Activated CD4-positive, alpha-beta T cell treated with anti-CD3 and anti-CD28 coated beads for 36 hours (primary cell): ENCODE measurements at regions not wholly inside any gene's neighbourhood (a gene's known extent, or its start where the extent isn't known, plus 50 kb on each side); places are given as distances from the start of the nearest gene placed in this dataset.

Experiments
- ATAC-seq: fragments of 200-7000 bp; cut with Tn5 transposase; one replicate; pipeline ENCODE4 v1.10.0; 2021; ENCODE audit warnings: mild to moderate bottlenecking, moderate library complexity
- CTCF ChIA-PET: fragments of 350-600 bp; sonication (Branson Sonifier 250); formaldehyde crosslinking; loops from one replicate; lab custom pipeline; 2021; ENCODE audit warnings: antibody characterized with exemption; lab: Charles Lee
- POLR2A ChIA-PET: fragments of 350-600 bp; sonication (Branson Sonifier 250); formaldehyde crosslinking; loops from one replicate; lab custom pipeline; 2021; ENCODE audit warnings: antibody characterized with exemption, inconsistent platforms; lab: Charles Lee
- DNase-seq: peaks from one replicate; pipeline ENCODE4 v3.0.0-alpha.2; 2020
- H3K27ac Mint-ChIP-seq: one replicate; pipeline ENCODE4 v1.8.0; 2021; ENCODE audit warnings: mixed read lengths
- H3K27me3 Mint-ChIP-seq: one replicate; pipeline ENCODE4 v1.8.0; 2021; ENCODE audit warnings: mixed read lengths
- H3K36me3 Mint-ChIP-seq: one replicate; pipeline ENCODE4 v1.8.0; 2021; ENCODE audit warnings: low read depth, mixed read lengths
- H3K4me1 Mint-ChIP-seq: one replicate; pipeline ENCODE4 v1.8.0; 2021; ENCODE audit warnings: mixed read lengths
- H3K4me3 Mint-ChIP-seq: one replicate; pipeline ENCODE4 v1.8.0; 2021; ENCODE audit warnings: mild to moderate bottlenecking, moderate library complexity, mixed read lengths
- H3K9me3 Mint-ChIP-seq: one replicate; pipeline ENCODE4 v1.8.0; 2021; ENCODE audit warnings: low read depth, mixed read lengths
- intact Hi-C, 2 experiments: fragments of 100-400 bp; cut with DNase I in 1 of 2; cut with micrococcal nuclease in 1 of 2; formaldehyde crosslinking; loops; one replicate each; pipeline versions ENCODE4 v1.14.2 to v1.15.1; 2022 to 2024; cut with DNase I, micrococcal nuclease

DNA sequence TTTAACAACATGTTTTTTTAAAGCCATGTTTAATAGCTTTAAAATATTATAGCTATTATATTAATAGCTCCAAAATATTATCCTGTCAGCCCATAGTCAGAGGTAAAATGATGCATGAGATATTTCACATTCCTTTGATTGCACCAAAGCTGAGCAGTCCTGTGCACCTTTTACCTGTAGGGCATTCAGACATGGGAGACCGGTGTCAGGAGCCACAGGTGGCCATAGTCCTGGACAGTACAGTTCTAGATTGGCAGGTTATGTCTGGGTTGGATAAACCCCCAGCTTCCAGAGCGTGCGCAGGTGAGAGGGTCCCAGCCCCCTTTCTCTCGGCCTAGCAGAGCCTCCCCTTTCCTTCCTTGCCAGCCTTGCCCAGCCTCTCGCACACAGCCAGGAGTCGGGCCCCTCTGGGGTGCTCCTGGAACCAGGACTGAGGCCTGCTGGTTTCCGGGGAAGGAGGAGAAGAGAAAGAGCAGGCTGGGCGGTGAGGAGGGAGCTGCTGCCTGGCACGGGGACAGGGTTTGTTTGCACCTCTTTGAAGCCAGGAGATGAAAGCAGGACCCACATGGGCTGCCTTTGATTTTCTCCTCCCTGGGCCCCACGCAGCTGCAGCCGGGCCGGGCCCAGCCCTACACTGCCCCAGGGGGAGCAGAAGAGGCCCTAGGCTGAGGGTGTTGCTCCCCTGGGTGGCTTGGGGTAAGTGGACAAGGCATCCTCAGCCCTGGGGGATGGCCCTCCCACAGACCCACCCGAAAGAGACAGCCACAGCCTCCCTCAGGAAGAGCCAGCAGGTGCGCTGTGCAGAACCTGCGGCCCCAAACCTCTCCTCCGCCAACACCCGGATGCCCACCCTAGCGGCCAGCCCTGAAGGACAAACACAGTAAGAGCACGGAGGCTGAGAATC is 75.2 kb upstream of the TARDBP start:
- Mint-ChIP-seq H3K4me1 (peaks cover 29% of the 10 kb centered on the region), H3K4me3 (no peak overlapping the region), H3K9me3 (no peaks in the 10 kb centered on the region), H3K36me3 (no peaks in the 10 kb centered on the region), H3K27ac (no peak overlapping the region), H3K27me3 (peaks cover 32% of the 10 kb centered on the region)
- DNase-seq = peak; percentile 21
- intact Hi-C loops = no loop called here
- ChIA-PET POLR2A (no interaction called here), CTCF (interaction anchor here (1.0 kb wide), 1 partner anchor 424 kb away, joined by 3 read pairs; no protein-coding TSS in a partner anchor)
- ATAC-seq = no peak

DNA sequence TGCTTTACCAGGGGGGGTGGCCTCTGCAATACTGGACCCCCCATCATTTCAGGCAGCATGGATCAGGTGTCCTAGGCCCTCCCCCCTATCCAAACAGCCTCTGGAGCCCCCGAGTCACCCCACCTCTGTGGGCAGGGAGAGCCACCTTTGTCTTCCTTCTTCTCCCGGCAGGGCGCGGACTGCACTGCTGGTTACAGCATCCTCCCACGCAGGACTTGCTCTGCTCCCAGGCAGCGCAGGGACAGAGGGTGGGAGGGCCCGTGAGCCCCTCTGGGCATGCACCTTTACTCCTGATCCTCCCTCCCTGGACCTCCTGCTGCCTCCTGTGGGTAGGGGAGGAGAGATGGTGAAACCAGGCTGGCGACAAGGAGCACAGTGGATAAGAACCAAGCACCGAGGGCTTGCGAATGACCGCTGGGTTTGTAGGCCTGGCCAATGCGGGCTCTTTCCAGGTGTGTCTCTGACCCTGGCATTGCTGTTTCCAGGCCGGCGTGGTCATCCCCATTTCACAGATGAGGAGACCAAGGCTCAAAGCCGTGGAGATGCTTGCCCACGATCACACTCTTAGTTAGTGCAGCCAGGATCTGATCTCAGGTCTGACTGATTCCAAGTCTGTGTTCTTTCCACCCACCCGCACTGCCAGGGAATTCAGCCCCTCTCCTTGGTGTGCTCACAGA is 73.6 kb upstream of the TARDBP start:
- POLR2A ChIA-PET = no interaction called here
- Mint-ChIP-seq H3K4me3 (no peak overlapping the region), H3K4me1 (peaks cover 30% of the 10 kb centered on the region), H3K36me3 (no peaks in the 10 kb centered on the region), H3K27me3 (peaks cover 46% of the 10 kb centered on the region), H3K27ac (no peak overlapping the region), H3K9me3 (no peaks in the 10 kb centered on the region)
- ATAC-seq (no peak), DNase-seq (no peak)
- CTCF ChIA-PET = no interaction called here
- intact Hi-C loops = no loop called here

DNA sequence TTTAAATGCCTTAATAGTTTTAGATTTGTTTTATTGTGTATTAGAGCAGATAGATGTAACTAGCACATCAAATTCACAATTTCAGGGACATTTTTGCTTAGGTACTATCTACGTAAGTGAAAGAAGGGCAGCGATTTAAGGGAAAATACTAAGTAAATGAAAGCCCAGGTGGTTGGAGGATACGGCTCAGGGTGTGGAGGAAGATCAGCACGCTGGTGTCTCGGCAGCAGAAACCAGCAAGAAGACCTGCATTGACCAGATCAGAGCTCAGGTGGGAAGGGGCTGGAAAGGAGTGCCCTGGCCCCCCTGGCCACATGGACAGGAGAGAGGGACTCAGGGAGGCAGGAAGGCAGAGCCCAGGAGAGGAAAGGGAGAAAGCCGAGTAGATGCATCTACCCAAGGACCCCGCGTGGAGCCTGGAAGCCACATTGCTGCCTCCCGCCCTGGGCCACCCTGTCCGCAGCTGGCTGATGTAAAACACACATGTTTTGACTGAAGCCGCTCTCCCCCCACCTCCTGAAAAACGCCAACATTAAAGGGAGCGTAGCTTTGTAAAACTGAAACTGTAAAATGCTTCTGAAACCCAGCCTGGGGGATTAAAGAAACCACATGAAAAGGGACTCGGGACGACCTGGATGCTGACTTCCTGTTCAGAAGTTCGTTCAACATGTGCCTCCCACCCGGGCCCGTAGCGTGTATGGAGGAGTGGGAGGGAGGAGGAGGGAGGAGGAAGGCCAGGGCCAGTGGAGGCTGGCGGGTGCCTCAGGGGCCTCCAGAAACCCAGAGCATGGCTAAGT is 72.6 kb upstream of the TARDBP start:
- intact Hi-C loops = loop anchor here (1.0 to 5.0 kb wide), 7 partner anchors 38 to 429 kb away; no protein-coding TSS in a partner anchor
- Mint-ChIP-seq H3K4me1 (peaks cover 34% of the 10 kb centered on the region), H3K27me3 (peaks cover 53% of the 10 kb centered on the region), H3K27ac (peak overlapping the region; percentile 45), H3K36me3 (no peaks in the 10 kb centered on the region), H3K9me3 (no peaks in the 10 kb centered on the region), H3K4me3 (peak overlapping the region; percentile 32)
- CTCF ChIA-PET = interaction anchor here (0.7 to 1.1 kb wide), 7 partner anchors 9 to 770 kb away, joined by 3 to 7 read pairs (median 4); no protein-coding TSS in a partner anchor
- ATAC-seq (peak; percentile 76), DNase-seq (peak; percentile 73)
- POLR2A ChIA-PET = no interaction called here

DNA sequence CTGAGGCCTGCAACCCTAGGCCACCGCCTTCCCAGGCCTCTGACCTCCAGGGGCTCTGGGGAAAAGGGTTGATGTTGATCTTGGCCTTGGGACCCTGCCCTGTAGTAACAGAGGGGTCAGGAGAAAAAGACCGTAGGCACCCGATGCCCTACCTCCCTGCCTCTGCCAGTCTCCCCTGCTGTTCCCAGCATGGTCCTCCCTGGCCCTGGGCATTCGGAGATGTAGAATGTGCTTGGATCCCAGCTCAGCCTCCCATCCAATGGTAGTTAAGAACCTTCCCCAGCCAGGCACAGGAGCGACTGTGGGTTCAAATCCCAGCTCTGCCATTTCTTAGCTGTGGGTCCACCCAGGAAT is 72.0 kb upstream of the TARDBP start:
- CTCF ChIA-PET = interaction anchor here (0.7 to 1.1 kb wide), 5 partner anchors 12 to 770 kb away, joined by 3 to 7 read pairs (median 4); no protein-coding TSS in a partner anchor
- Mint-ChIP-seq H3K4me3 (peak overlapping the region; percentile 32), H3K36me3 (no peaks in the 10 kb centered on the region), H3K27ac (no peak overlapping the region), H3K4me1 (peaks cover 34% of the 10 kb centered on the region), H3K9me3 (no peaks in the 10 kb centered on the region), H3K27me3 (peaks cover 56% of the 10 kb centered on the region)
- POLR2A ChIA-PET = no interaction called here
- intact Hi-C loops = loop anchor here (1.0 to 5.0 kb wide), 7 partner anchors 38 to 429 kb away; no protein-coding TSS in a partner anchor
- DNase-seq = no peak
- peak; percentile 14 for ATAC-seq

DNA sequence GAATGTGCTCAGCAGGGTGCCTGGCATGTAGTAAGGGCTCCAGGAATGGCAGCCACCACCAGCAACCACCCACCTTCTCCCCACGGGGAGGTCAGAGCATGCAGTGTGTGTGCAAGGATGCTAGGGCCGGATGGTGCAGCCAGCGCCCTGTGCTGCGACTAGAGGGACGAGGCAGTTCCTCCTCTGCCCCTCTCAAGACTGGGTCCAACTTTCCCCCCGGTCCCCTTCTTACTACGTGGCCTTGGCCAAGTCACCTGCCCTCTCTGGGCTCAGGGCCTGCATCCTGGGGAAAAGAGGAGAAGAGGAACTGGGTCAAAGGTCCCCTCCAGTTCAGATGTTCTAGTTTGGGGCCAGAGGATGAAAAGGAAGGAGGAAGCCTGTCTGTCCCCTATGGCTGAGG is 71.6 kb upstream of the TARDBP start:
- Mint-ChIP-seq H3K27me3 (peaks cover 59% of the 10 kb centered on the region), H3K27ac (no peak overlapping the region), H3K4me1 (peaks cover 34% of the 10 kb centered on the region), H3K36me3 (no peaks in the 10 kb centered on the region), H3K9me3 (no peaks in the 10 kb centered on the region), H3K4me3 (no peak overlapping the region)
- ATAC-seq (no peak), DNase-seq (peak; percentile 21)
- ChIA-PET POLR2A (no interaction called here), CTCF (interaction anchor here (0.8 kb wide), 1 partner anchor 121 kb away, joined by 3 read pairs; no protein-coding TSS in a partner anchor)
- intact Hi-C loops = loop anchor here (1.0 to 5.0 kb wide), 7 partner anchors 39 to 430 kb away; no protein-coding TSS in a partner anchor

DNA sequence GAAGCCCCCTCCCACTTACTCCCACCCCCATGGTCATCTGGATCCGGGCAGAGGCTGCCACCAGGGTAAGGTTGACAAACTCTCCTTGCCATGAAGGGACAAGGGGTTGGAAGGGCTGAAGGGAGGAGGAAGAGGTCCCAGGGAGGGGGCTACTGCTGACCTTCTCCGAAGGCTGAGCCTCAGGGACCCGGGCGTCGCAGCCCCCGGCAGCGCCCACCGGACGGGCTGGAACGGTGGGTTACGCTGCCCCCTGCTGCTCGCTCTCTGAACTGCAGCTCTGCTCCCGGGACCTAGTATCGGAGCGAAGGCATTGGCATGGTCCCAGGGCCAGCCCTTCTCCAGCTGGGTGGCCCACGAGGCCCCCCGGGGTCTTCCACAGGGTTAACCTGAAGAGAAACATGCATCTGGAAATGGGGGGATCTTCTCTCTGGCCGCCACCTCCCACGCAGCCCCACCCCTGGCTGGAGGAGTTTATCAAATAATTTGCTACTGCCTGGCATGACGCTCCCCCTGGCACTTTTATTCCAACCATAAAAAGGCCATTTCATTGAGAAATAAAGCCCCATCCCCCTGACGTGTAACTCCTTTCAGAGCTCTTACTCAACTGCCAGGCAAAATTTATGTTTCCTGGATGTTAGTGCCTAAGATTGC is 70.4 kb upstream of the TARDBP start:
- ChIA-PET CTCF (interaction anchor here (0.6 to 1.3 kb wide), 10 partner anchors 9 to 435 kb away, joined by 3 to 4 read pairs (median 3); no protein-coding TSS in a partner anchor), POLR2A (no interaction called here)
- Mint-ChIP-seq H3K9me3 (no peaks in the 10 kb centered on the region), H3K4me1 (peaks cover 34% of the 10 kb centered on the region), H3K36me3 (no peaks in the 10 kb centered on the region), H3K27ac (no peak overlapping the region), H3K4me3 (no peak overlapping the region), H3K27me3 (peaks cover 53% of the 10 kb centered on the region)
- no peak for ATAC-seq
- intact Hi-C loops = loop anchor here (1.0 to 5.0 kb wide), 7 partner anchors 40 to 511 kb away; partner anchors contain the start of gene CENPS (in 1 of the 2)
- DNase-seq = peak; percentile 77

DNA sequence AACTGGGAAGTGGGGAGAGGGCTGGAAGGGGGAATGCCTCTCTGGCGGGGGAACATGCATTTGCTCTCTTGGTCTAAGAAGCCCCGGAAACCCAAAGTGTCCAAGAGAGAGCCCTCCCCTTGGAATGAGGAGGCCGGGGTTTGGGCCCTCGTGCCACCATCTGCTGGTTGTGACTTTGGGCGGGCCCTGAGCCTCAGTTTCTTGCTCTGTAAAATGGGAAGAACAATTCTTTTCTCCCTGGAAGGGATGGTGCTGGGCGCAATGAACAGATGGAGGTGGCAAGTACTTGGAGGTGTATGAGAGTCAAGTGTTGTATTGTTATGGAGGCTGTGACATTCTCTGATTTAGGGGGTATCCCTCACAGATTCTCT is 69.9 kb upstream of the TARDBP start:
- no peak overlapping the region for H3K27ac Mint-ChIP-seq
- POLR2A ChIA-PET = no interaction called here
- no peak overlapping the region for H3K4me3 Mint-ChIP-seq
- H3K4me1 Mint-ChIP-seq = peaks cover 31% of the 10 kb centered on the region
- no peaks in the 10 kb centered on the region for H3K9me3 Mint-ChIP-seq
- CTCF ChIA-PET = interaction anchor here (0.6 to 1.3 kb wide), 10 partner anchors 10 to 435 kb away, joined by 3 to 4 read pairs (median 3); no protein-coding TSS in a partner anchor
- intact Hi-C loops = loop anchor here (1.0 to 5.0 kb wide), 6 partner anchors 40 to 512 kb away; partner anchors contain the start of gene CENPS (in 1 of the 2)
- peaks cover 48% of the 10 kb centered on the region for H3K27me3 Mint-ChIP-seq
- H3K36me3 Mint-ChIP-seq = no peaks in the 10 kb centered on the region
- ATAC-seq (no peak), DNase-seq (no peak)

DNA sequence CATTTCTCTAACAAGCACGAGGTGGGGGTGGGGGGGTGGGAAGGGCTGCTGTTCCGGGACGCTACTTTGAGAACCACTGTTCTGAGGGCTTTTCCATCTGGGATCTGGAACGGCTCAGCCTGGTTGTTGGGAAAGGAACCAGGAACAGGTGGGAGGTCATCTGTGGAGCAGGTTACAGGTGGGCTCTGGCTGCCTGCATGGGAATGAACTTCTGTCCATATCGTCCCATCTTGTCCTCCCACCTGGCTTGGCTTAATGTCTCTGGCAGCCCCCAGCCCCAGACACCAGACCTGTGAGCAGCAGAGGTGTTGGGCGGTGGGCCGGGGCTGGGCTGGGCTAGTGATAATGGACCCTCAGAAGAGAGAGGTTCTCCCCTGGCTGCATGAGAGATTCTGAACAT is 69.4 kb upstream of the TARDBP start:
- Mint-ChIP-seq H3K27ac (no peak overlapping the region), H3K36me3 (no peaks in the 10 kb centered on the region), H3K9me3 (no peaks in the 10 kb centered on the region), H3K4me1 (peaks cover 29% of the 10 kb centered on the region), H3K27me3 (peaks cover 44% of the 10 kb centered on the region), H3K4me3 (no peak overlapping the region)
- CTCF ChIA-PET = no interaction called here
- POLR2A ChIA-PET = no interaction called here
- ATAC-seq = no peak
- intact Hi-C loops = loop anchor here (2.0 to 5.0 kb wide), 4 partner anchors 41 to 512 kb away; partner anchors contain the start of gene CENPS (in 1 of the 2)
- DNase-seq = no peak

DNA sequence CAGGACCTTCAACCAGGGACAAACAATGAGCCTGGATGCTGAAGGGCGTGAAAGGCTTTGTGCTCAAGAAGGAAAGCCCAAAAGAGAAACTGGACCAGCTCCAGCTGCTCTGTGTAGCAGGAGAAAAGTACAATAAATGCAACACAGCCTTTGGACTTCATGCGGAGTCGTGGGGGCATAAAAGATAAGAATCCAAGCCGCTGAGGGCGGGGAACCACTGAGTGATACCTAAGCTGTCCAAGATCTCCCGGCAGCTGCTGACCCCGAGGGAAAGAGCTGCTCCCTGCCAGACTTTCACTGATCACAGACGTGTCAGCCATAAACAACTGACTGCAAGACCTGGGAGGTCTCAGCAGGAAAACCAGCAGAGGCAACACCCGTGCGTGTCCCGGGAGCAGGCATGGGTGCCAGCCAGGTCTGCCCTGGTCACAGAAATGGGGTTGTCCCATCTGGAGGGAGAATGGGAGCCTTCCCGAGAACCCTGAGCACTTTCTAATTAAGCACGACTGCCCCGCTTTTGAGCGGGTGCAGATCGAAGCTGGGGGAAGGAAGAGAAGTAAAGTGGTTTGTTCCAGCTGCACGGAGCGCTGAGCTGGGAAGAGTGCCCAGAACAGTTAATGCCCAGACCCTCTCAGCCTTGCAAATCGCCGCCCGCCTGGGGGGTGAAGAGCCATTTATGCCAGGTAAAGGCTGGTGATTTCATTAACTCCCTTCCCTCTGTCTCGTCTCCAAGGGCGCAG is 68.3 kb upstream of the TARDBP start:
- intact Hi-C loops = loop anchor here (2.0 to 5.0 kb wide), 4 partner anchors 42 to 513 kb away; partner anchors contain the start of gene CENPS (in 1 of the 2)
- peaks cover 37% of the 10 kb centered on the region for H3K27me3 Mint-ChIP-seq
- CTCF ChIA-PET = no interaction called here

More for the DNA sequence above, 68.3 kb upstream of the TARDBP start:
- Mint-ChIP-seq H3K9me3 (no peaks in the 10 kb centered on the region), H3K36me3 (no peaks in the 10 kb centered on the region), H3K4me1 (peaks cover 28% of the 10 kb centered on the region), H3K27ac (no peak overlapping the region), H3K4me3 (no peak overlapping the region)
- ATAC-seq (no peak), DNase-seq (no peak)
- POLR2A ChIA-PET = interaction anchor here (0.7 to 1.3 kb wide), 3 partner anchors 26 to 458 kb away, joined by 3 to 4 read pairs (median 3); no protein-coding TSS in a partner anchor
